ENCODE measurements at regions not wholly inside any gene's neighbourhood (a gene's known extent, or its start where the extent isn't known, plus 50 kb on each side); places are given as distances from the start of the nearest gene placed in this dataset.

- no peak overlapping the region for H3K4me3 ChIP-seq (ENCODE audit: control insufficient read depth, low read depth, low read length)
- DNase-seq (ENCODE audit: low read depth), result peak; percentile 92
- TF ChIP-seq, protein P1, sequence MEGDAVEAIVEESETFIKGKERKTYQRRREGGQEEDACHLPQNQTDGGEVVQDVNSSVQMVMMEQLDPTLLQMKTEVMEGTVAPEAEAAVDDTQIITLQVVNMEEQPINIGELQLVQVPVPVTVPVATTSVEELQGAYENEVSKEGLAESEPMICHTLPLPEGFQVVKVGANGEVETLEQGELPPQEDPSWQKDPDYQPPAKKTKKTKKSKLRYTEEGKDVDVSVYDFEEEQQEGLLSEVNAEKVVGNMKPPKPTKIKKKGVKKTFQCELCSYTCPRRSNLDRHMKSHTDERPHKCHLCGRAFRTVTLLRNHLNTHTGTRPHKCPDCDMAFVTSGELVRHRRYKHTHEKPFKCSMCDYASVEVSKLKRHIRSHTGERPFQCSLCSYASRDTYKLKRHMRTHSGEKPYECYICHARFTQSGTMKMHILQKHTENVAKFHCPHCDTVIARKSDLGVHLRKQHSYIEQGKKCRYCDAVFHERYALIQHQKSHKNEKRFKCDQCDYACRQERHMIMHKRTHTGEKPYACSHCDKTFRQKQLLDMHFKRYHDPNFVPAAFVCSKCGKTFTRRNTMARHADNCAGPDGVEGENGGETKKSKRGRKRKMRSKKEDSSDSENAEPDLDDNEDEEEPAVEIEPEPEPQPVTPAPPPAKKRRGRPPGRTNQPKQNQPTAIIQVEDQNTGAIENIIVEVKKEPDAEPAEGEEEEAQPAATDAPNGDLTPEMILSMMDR (conservative IDR thresholded peaks at IDR 0.05; ENCODE audit: control insufficient read depth, insufficient read depth, low read depth, low read length), result no peak
Observed at GRCh38 chr18:25786758-25787157, 303.7 kb downstream of the SS18 start.

GRCh38 chr18:25780105-25780504 lies 310.3 kb downstream of the SS18 start:
- TF ChIP-seq, protein P1 (conservative IDR thresholded peaks at IDR 0.05; ENCODE audit: control insufficient read depth, insufficient read depth, low read depth, low read length), result no peak
- no peak overlapping the region for H3K4me3 ChIP-seq (ENCODE audit: control insufficient read depth, low read depth, low read length)
- no peak for DNase-seq (ENCODE audit: low read depth)

GRCh38 chr18:25771796-25772195 lies 318.6 kb downstream of the SS18 start:
- TF ChIP-seq, protein P1 (conservative IDR thresholded peaks at IDR 0.05; ENCODE audit: control insufficient read depth, insufficient read depth, low read depth, low read length), result no peak
- no peak for DNase-seq (ENCODE audit: low read depth)
- H3K4me3 ChIP-seq (ENCODE audit: control insufficient read depth, low read depth, low read length), result no peak overlapping the region

- TF ChIP-seq, protein P1 (conservative IDR thresholded peaks at IDR 0.05; ENCODE audit: control insufficient read depth, insufficient read depth, low read depth, low read length), result no peak
- DNase-seq (ENCODE audit: low read depth), result no peak
- no peak overlapping the region for H3K4me3 ChIP-seq (ENCODE audit: control insufficient read depth, low read depth, low read length)
Observed at GRCh38 chr18:25764777-25765176, 325.6 kb downstream of the SS18 start.

- DNase-seq (ENCODE audit: low read depth), result peak; percentile 40
Observed at GRCh38 chr18:25759111-25759510, 331.3 kb downstream of the SS18 start.

GRCh38 chr18:25743646-25744151 lies 346.7 kb downstream of the SS18 start:
- no peak for DNase-seq (ENCODE audit: low read depth)
- TF ChIP-seq, protein P1 (conservative IDR thresholded peaks at IDR 0.05; ENCODE audit: control insufficient read depth, insufficient read depth, low read depth, low read length), result no peak
- no peak overlapping the region for H3K4me3 ChIP-seq (ENCODE audit: control insufficient read depth, low read depth, low read length)

More at GRCh38 chr18:25759111-25759510, 331.3 kb downstream of the SS18 start:
- H3K4me3 ChIP-seq (ENCODE audit: control insufficient read depth, low read depth, low read length), result no peak overlapping the region
- TF ChIP-seq, protein P1 (conservative IDR thresholded peaks at IDR 0.05; ENCODE audit: control insufficient read depth, insufficient read depth, low read depth, low read length), result no peak

DNA sequence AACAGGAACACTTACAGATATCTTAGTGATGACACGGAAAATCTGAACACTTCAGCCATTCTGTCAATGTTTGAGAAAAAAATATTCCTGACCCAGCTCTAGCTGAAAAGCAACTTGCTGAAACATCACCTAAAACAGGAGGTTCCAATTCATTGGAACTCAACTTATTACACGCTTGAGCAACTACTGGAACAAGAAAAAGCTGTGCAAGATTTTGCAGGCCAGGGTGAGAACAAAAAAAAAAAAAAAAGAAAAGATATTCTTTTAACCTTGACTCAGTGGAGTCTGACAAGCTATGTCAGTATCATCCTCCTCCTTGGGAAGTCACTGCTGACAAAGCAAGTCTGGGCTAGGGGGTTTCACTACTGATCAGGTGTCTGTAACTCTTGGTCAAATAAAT lies 351.0 kb downstream of the SS18 start:
- no peak overlapping the region for H3K4me3 ChIP-seq (ENCODE audit: control insufficient read depth, low read depth, low read length)
- TF ChIP-seq, protein P1 (conservative IDR thresholded peaks at IDR 0.05; ENCODE audit: control insufficient read depth, insufficient read depth, low read depth, low read length), result no peak
- no peak for DNase-seq (ENCODE audit: low read depth)

Data from fibroblast of mammary gland (primary cell).